NT2/D1 (cell line): ENCODE measurements at regions not wholly inside any gene's neighbourhood (a gene's known extent, or its start where the extent isn't known, plus 50 kb on each side); places are given as distances from the start of the nearest gene placed in this dataset.

ENCODE experiments used
- DNase-seq: peaks from one replicate; pipeline ENCODE4 v3.0.0-alpha.2; 2011; ENCODE audit warnings: low read depth, low spot score
- H3K27me3 ChIP-seq: 2 replicates; pipeline ENCODE4 v1.6.0; 2011; ENCODE audit warnings: mild to moderate bottlenecking; ENCODE audit not compliant: insufficient read length, insufficient read depth
- H3K36me3 ChIP-seq: 2 replicates; pipeline ENCODE4 v1.6.1; 2011; ENCODE audit warnings: mild to moderate bottlenecking, low read length, mixed read lengths; ENCODE audit not compliant: insufficient read depth, insufficient read length
- H3K4me1 ChIP-seq: 2 replicates; pipeline ENCODE4 v1.5.1; 2011; ENCODE audit not compliant: insufficient read depth, insufficient read length
- H3K4me3 ChIP-seq: 2 replicates; pipeline ENCODE4 v1.5.1; 2011; ENCODE audit warnings: low read depth; ENCODE audit not compliant: insufficient read length
- H3K9ac ChIP-seq: 2 replicates; pipeline ENCODE4 v1.6.0; 2011; ENCODE audit warnings: low read depth; ENCODE audit not compliant: insufficient read length
- H3K9me3 ChIP-seq: 2 replicates; pipeline ENCODE4 v1.5.1; 2011; ENCODE audit warnings: mild to moderate bottlenecking, low read length; ENCODE audit not compliant: insufficient read depth
- SUZ12 ChIP-seq: IDR thresholded peaks from 2 replicates; pipeline ENCODE4 v1.6.1; 2011; ENCODE audit not compliant: insufficient read length, insufficient read depth; ENCODE audit errors: extremely low read depth
- YY1 ChIP-seq: IDR thresholded peaks from 2 replicates; pipeline ENCODE4 v1.6.1; 2011; ENCODE audit not compliant: insufficient read length, insufficient read depth
- ZNF274 ChIP-seq: IDR thresholded peaks from 2 replicates; pipeline ENCODE4 v1.6.1; 2011; ENCODE audit warnings: mild to moderate bottlenecking, low read depth, low read length

- Histone ChIP-seq H3K27me3 (no peaks in the 10 kb centered on the region), H3K4me1 (no peaks in the 10 kb centered on the region), H3K9ac (no peak overlapping the region), H3K4me3 (no peak overlapping the region), H3K36me3 (no peaks in the 10 kb centered on the region), H3K9me3 (no peaks in the 10 kb centered on the region)
- DNase-seq: no peak
- TF ChIP-seq SUZ12 (no peak), YY1 (no peak), ZNF274 (no peak)
These were observed 246.6 kb downstream of the PRELID2 start for GRCh38 chr5:145588558-145588957.

DNA sequence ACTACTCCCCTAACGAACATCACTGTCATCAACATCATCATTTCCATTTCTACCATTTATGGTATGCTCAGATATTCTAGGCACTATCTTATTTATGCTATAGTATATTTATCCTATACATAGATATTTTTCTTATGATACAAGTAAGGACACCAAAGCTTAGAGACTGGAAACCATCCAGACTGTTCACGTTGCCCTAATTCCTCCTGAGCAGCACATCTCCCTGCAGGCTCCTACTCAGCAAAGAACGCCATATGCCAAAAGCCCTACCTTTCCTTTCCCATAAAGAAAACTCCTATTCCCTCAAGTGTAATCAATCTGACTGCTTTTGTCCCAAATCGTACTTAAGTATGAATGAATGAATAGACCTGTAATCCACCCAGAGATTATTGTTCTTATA lies 247.0 kb downstream of the PRELID2 start:
- H3K9ac ChIP-seq: no peak overlapping the region
- H3K4me3 ChIP-seq: no peak overlapping the region
- H3K36me3 ChIP-seq: no peaks in the 10 kb centered on the region
- H3K4me1 ChIP-seq: no peaks in the 10 kb centered on the region
- no peaks in the 10 kb centered on the region for H3K27me3 ChIP-seq
- DNase-seq: no peak
- no peaks in the 10 kb centered on the region for H3K9me3 ChIP-seq
- TF ChIP-seq ZNF274 (no peak), YY1 (no peak), SUZ12 (no peak)

DNA sequence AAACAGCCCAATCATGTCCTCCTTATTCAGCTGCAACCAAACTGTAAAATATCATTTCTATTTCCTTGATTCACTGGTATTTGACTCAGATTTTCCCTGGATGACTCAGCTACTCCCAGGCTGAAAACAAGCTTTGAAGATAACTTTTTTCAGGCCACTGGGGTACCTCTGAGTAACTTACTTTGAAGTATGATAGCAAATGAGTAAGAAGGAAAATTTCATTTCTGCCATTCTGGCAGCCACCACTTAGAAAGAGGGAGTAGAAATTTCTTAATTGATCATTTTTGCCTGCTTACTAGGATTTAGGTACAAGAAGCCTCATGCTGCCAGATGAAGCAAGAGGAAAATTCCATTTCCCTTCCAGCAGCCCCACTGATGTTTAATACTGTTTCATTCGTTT lies 247.4 kb downstream of the PRELID2 start:
- DNase-seq: no peak
- no peaks in the 10 kb centered on the region for H3K9me3 ChIP-seq
- H3K9ac ChIP-seq: no peak overlapping the region
- no peaks in the 10 kb centered on the region for H3K36me3 ChIP-seq
- H3K27me3 ChIP-seq: no peaks in the 10 kb centered on the region
- H3K4me1 ChIP-seq: no peaks in the 10 kb centered on the region
- H3K4me3 ChIP-seq: no peak overlapping the region
- TF ChIP-seq SUZ12 (no peak), ZNF274 (no peak), YY1 (no peak)

- Histone ChIP-seq H3K36me3 (no peaks in the 10 kb centered on the region), H3K4me1 (no peaks in the 10 kb centered on the region), H3K9ac (no peak overlapping the region), H3K27me3 (no peaks in the 10 kb centered on the region), H3K4me3 (no peak overlapping the region), H3K9me3 (no peaks in the 10 kb centered on the region)
- TF ChIP-seq SUZ12 (no peak), YY1 (no peak), ZNF274 (no peak)
- no peak for DNase-seq
These were observed 247.9 kb downstream of the PRELID2 start for GRCh38 chr5:145587308-145587672.

DNA sequence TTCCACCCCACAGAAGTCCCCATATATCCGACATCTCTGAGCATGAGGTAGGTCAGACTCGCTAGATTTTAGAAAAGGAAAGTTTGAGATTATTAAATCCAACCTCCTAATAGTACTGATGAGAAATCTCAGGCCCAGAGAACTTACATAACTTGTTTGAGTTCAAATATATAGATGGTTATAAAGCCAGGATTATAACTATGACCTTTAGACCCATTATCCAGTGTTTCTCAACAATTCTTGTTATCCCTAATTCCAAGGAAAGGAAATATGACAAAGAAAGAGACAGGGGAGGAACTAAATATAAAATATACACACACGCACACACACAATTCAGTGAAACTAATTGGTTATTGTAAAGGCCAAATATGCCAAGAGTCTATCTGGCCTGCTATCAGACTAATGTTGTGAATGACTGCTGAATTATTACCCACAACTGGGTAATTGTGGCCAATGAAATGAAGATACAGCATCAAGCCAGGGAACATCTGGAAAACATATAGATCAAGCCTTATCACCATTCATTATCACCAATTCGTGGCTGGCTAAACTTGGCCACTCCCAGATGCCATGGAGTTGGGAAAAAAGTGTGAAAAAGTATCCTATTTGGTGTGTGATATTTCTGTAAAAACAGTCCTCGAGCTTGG lies 248.4 kb downstream of the PRELID2 start:
- no peak overlapping the region for H3K4me3 ChIP-seq
- TF ChIP-seq ZNF274: no peak
- H3K27me3 ChIP-seq: no peaks in the 10 kb centered on the region
- H3K9ac ChIP-seq: no peak overlapping the region
- no peaks in the 10 kb centered on the region for H3K4me1 ChIP-seq
- H3K9me3 ChIP-seq: no peaks in the 10 kb centered on the region
- H3K36me3 ChIP-seq: no peaks in the 10 kb centered on the region
- no peak for DNase-seq

DNA sequence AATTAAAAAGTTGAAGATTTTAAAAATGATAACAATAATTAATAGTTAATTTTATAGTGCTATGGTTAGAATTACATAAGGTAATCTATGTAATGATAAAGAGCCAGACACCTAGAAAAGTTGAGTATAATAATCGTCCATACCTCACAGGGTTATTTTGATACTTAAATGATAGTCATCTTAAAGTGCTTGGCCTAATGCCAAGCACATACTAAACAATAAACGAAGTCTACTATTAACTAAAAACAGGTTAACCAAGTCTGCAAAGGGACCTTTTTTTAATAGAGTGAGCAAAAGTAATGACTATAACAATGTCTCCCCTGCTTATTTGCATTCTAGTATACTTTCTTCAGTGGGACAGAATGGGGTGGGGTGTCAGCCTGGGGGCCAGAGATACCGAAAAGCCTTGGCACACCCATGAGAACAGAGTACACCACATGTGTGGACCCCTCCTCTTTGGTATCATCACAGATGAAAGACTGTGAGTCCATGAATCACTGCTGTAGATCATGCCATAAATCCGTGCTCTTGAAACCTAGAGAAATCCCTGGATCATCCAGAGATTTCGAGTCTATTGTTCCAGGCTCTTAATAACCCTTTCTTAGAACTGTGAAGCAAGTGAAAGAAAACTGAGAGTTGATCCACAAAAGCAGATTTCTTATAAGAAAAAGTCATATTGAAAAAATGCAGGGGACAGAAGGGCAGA lies 249.5 kb downstream of the PRELID2 start:
- Histone ChIP-seq H3K9me3 (no peaks in the 10 kb centered on the region), H3K27me3 (no peaks in the 10 kb centered on the region), H3K36me3 (no peaks in the 10 kb centered on the region), H3K9ac (no peak overlapping the region), H3K4me3 (no peak overlapping the region), H3K4me1 (no peaks in the 10 kb centered on the region)
- DNase-seq: no peak
- TF ChIP-seq SUZ12 (no peak), YY1 (no peak), ZNF274 (no peak)

DNA sequence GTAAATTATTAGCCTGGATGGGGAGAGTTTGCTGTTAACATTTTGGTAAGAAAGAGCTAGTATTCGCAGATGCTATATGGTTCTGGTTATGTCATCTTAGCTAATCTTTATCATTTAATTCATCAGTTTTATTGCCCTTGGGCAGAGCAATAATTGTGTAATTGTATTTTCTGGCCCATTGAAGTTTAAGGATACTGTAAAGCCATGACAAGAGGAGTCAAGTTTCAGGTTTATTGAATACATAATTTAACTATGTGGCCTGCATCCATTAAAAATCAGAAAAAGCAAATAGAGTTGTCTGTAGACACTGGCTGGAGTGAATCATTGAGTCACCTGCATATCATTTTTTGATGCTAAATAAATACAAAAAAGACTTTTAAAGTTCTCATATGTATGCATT lies 255.8 kb downstream of the PRELID2 start:
- TF ChIP-seq ZNF274 (no peak), YY1 (no peak), SUZ12 (no peak)
- no peaks in the 10 kb centered on the region for H3K36me3 ChIP-seq
- H3K4me1 ChIP-seq: no peaks in the 10 kb centered on the region
- no peak overlapping the region for H3K9ac ChIP-seq
- H3K9me3 ChIP-seq: no peaks in the 10 kb centered on the region
- no peak for DNase-seq
- H3K27me3 ChIP-seq: no peaks in the 10 kb centered on the region
- no peak overlapping the region for H3K4me3 ChIP-seq
